Aorta (tissue), 5 donors: ENCODE measurements at regions not wholly inside any gene's neighbourhood (a gene's known extent, or its start where the extent isn't known, plus 50 kb on each side); places are given as distances from the start of the nearest gene placed in this dataset.

ENCODE experiments used
- ATAC-seq: fragments of 200-7000 bp; cut with Tn5 transposase; one replicate; pipeline ENCODE4 v1.9.1; 2022; ENCODE audit warnings: moderate library complexity; ENCODE audit not compliant: low FRiP score
- DNase-seq, 2 donors: peaks; one replicate each; pipeline ENCODE4 v3.0.0-alpha.2; 2020
- H3K27ac ChIP-seq, 2 donors: one replicate each; pipeline ENCODE4 v1.5.1; 2013; ENCODE audit warnings: low read length in 2 of 2, mild to moderate bottlenecking in 2 of 2, moderate library complexity in 2 of 2, control low read depth in 1 of 2, inconsistent platforms in 1 of 2, low read depth in 1 of 2
- H3K27me3 ChIP-seq, 2 donors: one replicate each; pipeline ENCODE4 v1.6.1; 2013; ENCODE audit warnings: control low read depth in 1 of 2, low read length in 1 of 2, mild to moderate bottlenecking in 1 of 2, moderate library complexity in 1 of 2; ENCODE audit not compliant: insufficient read depth in 2 of 2, control insufficient read depth in 1 of 2
- H3K36me3 ChIP-seq, 2 donors: one replicate each; pipeline ENCODE4 v1.6.1; 2013; ENCODE audit warnings: control low read depth in 1 of 2, low read length in 1 of 2, mild to moderate bottlenecking in 1 of 2; ENCODE audit not compliant: insufficient read depth in 2 of 2, control insufficient read depth in 1 of 2
- H3K4me1 ChIP-seq, 2 donors: one replicate each; pipeline ENCODE4 v1.6.1; 2013; ENCODE audit warnings: low read length in 2 of 2, control low read depth in 1 of 2, mild to moderate bottlenecking in 1 of 2, moderate library complexity in 1 of 2; ENCODE audit not compliant: insufficient read depth in 2 of 2, control insufficient read depth in 1 of 2
- H3K4me3 ChIP-seq, 2 donors: one replicate each; pipeline ENCODE4 v1.5.1; 2013; ENCODE audit warnings: low read length in 2 of 2, control low read depth in 1 of 2, mild to moderate bottlenecking in 1 of 2
- H3K9me3 ChIP-seq: one replicate; pipeline ENCODE4 v1.6.1; 2013; ENCODE audit warnings: mild to moderate bottlenecking, low read length; ENCODE audit not compliant: control insufficient read depth
- WGBS, 2 donors: extraction: QIAGEN DNeasy Blood & Tissue Kit; methylation state at CpG; one replicate each; pipeline ENCODE4 v1.1.7; 2013; 5-methylcytosine and 5-hydroxymethylcytosine counted together
- intact Hi-C, 2 donors: fragments of 100-400 bp; cut with DNase I; formaldehyde crosslinking; loops; one replicate each; pipeline versions ENCODE4 v1.14.2 to v1.15.0; 2022
- donor health status: healthy with polysubstance abuse.
- donor health status: Bipolar disorder and iron deficiency.
- donor health status: DM: no; HTN: no; CAD: no.
- donor health status: DM: no; HTN: no; CAD: no.
- donor health status: DM: yes; HTN: yes; CAD: no.

- intact Hi-C loops: no loop called here
- no peak for ATAC-seq
- H3K9me3 ChIP-seq: no peaks in the 10 kb centered on the region
- WGBS, 2 donors: 38 to 54% methylated on average over 6 of the region's 6 CpGs
- H3K27ac ChIP-seq: no peak overlapping the region
- no peaks in the 10 kb centered on the region for H3K36me3 ChIP-seq
- H3K4me1 ChIP-seq: no peaks in the 10 kb centered on the region
- no peaks in the 10 kb centered on the region for H3K27me3 ChIP-seq
- no peak overlapping the region for H3K4me3 ChIP-seq
- DNase-seq: no peak
Measured at GRCh38 chr17:5874486-5874885, 195.7 kb upstream of the WSCD1 start.

- WGBS, 2 donors: 46% methylated on average over 1 of the region's 1 CpG
- no peaks in the 10 kb centered on the region for H3K27me3 ChIP-seq
- intact Hi-C loops: no loop called here
Measured at GRCh38 chr17:5877366-5877765, 192.8 kb upstream of the WSCD1 start.

GRCh38 chr17:5877948-5878347 lies 192.2 kb upstream of the WSCD1 start:
- DNase-seq: peak in 1 of 2 donors; percentile 66
- WGBS, 2 donors: 27 to 45% methylated on average over 10 of the region's 10 CpGs
- intact Hi-C loops: no loop called here

More at GRCh38 chr17:5877366-5877765, 192.8 kb upstream of the WSCD1 start:
- H3K4me3 ChIP-seq: no peak overlapping the region
- ATAC-seq: no peak
- H3K4me1 ChIP-seq: no peaks in the 10 kb centered on the region
- no peak for DNase-seq
- H3K36me3 ChIP-seq: no peaks in the 10 kb centered on the region
- H3K27ac ChIP-seq: no peak overlapping the region
- H3K9me3 ChIP-seq: no peaks in the 10 kb centered on the region

GRCh38 chr17:5881849-5882248 lies 188.3 kb upstream of the WSCD1 start:
- Histone ChIP-seq H3K36me3 (no peaks in the 10 kb centered on the region), H3K4me1 (no peaks in the 10 kb centered on the region), H3K4me3 (no peak overlapping the region), H3K27me3 (no peaks in the 10 kb centered on the region), H3K27ac (no peak overlapping the region), H3K9me3 (no peaks in the 10 kb centered on the region)
- DNase-seq (no peak), ATAC-seq (no peak)
- 72 to 76% methylated on average over 6 of the region's 6 CpGs for WGBS, 2 donors
- intact Hi-C loops: no loop called here

More at GRCh38 chr17:5877948-5878347, 192.2 kb upstream of the WSCD1 start:
- no peaks in the 10 kb centered on the region for H3K27me3 ChIP-seq
- no peak for ATAC-seq
- no peaks in the 10 kb centered on the region for H3K4me1 ChIP-seq
- H3K36me3 ChIP-seq: no peaks in the 10 kb centered on the region
- no peak overlapping the region for H3K4me3 ChIP-seq
- H3K9me3 ChIP-seq: no peaks in the 10 kb centered on the region
- H3K27ac ChIP-seq: no peak overlapping the region

GRCh38 chr17:5883775-5884665 lies 186.2 kb upstream of the WSCD1 start:
- no peaks in the 10 kb centered on the region for H3K27me3 ChIP-seq
- no peak for ATAC-seq
- 73 to 74% methylated on average over 13 of the region's 13 CpGs for WGBS, 2 donors

GRCh38 chr17:5885336-5885735 lies 184.8 kb upstream of the WSCD1 start:
- H3K4me1 ChIP-seq: no peaks in the 10 kb centered on the region
- intact Hi-C loops: no loop called here
- no peak for ATAC-seq
- DNase-seq: no peak
- H3K4me3 ChIP-seq: no peak overlapping the region
- H3K9me3 ChIP-seq: no peaks in the 10 kb centered on the region
- no peaks in the 10 kb centered on the region for H3K36me3 ChIP-seq
- 83% methylated on average over 4 of the region's 4 CpGs for WGBS, 2 donors
- no peaks in the 10 kb centered on the region for H3K27me3 ChIP-seq
- no peak overlapping the region for H3K27ac ChIP-seq

More at GRCh38 chr17:5883775-5884665, 186.2 kb upstream of the WSCD1 start:
- Histone ChIP-seq H3K4me3 (no peak overlapping the region), H3K9me3 (no peaks in the 10 kb centered on the region), H3K4me1 (no peaks in the 10 kb centered on the region), H3K27ac (no peak overlapping the region), H3K36me3 (no peaks in the 10 kb centered on the region)
- DNase-seq: no peak
- intact Hi-C loops: no loop called here

- Histone ChIP-seq H3K27ac (no peak overlapping the region), H3K27me3 (no peaks in the 10 kb centered on the region), H3K9me3 (no peaks in the 10 kb centered on the region), H3K36me3 (no peaks in the 10 kb centered on the region), H3K4me1 (no peaks in the 10 kb centered on the region), H3K4me3 (no peak overlapping the region)
- WGBS, 2 donors: 59 to 60% methylated on average over 2 of the region's 2 CpGs
- ATAC-seq (no peak), DNase-seq (no peak)
- intact Hi-C loops: no loop called here
Measured at GRCh38 chr17:5888811-5889210, 181.4 kb upstream of the WSCD1 start.

- 17 to 26% methylated on average over 3 of the region's 3 CpGs for WGBS, 2 donors
- H3K27me3 ChIP-seq: no peaks in the 10 kb centered on the region
- ATAC-seq (no peak), DNase-seq (no peak)
- intact Hi-C loops: no loop called here
- H3K4me3 ChIP-seq: no peak overlapping the region
- no peaks in the 10 kb centered on the region for H3K9me3 ChIP-seq
- no peaks in the 10 kb centered on the region for H3K36me3 ChIP-seq
- no peaks in the 10 kb centered on the region for H3K4me1 ChIP-seq
- no peak overlapping the region for H3K27ac ChIP-seq
Measured at GRCh38 chr17:5892921-5893675, 177.1 kb upstream of the WSCD1 start.
